Mononuclear cell (primary cell): ENCODE measurements at regions not wholly inside any gene's neighbourhood (a gene's known extent, or its start where the extent isn't known, plus 50 kb on each side); places are given as distances from the start of the nearest gene placed in this dataset.

ENCODE experiments used
- H3K27me3 ChIP-seq: 2 replicates; pipeline ENCODE4 v1.6.0; 2011; ENCODE audit warnings: low read length, control low read depth; ENCODE audit not compliant: insufficient read depth
- H3K4me1 ChIP-seq: 2 replicates; pipeline ENCODE4 v1.5.1; 2011; ENCODE audit warnings: mild to moderate bottlenecking, low read length, control low read depth; ENCODE audit not compliant: insufficient read depth
- H3K4me3 ChIP-seq: 2 replicates; pipeline ENCODE4 v1.5.1; 2011; ENCODE audit warnings: mild to moderate bottlenecking, low read length, moderate library complexity
- H3K9me3 ChIP-seq: 2 replicates; pipeline ENCODE4 v1.5.1; 2011; ENCODE audit warnings: low read depth, mild to moderate bottlenecking, control low read depth, low read length

DNA sequence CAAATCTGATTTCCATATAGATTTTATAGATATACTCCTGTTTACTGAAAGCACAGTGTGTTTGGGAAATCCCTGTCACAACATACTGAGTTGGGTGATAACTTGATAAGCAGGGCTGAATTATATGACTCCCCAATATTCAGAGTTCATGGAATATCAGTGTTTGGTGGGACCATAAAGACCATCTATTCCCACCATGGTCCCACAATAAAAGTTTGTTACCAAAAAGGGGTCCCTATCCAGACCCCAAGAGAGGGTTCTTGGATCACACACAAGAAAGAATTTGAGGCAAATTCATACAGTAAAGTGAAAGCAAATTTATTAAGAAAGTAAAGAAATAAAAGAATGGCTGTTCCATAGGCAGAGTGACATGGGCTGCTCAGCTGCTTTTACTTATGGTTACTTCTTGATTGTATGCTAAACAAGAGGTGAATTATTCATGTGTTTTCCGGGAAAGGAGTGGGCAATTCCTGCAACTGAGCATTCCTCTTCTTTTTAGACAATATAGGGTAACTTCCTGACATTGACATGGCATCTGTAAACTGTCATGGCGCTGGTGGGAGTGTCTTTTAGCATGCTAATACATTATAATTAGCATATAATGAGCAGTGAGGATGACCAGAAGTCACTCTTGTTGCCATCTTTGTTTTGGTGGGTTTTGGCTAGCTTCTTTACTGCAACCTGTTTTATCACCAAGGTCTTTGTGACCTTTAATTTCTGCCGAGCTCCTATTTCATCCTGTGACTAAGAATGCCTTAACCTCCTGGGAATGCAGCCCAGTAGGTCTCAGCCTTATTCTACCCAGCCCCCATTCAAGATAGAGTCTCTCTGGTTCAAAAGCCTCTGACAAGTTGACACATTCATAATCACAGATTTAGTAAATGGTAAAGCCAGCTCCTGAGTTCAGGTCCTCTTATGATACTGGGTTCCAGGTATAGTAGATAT lies 240.6 kb upstream of the PDGFD start:
- Histone ChIP-seq H3K27me3 (no peaks in the 10 kb centered on the region), H3K4me3 (no peak overlapping the region), H3K9me3 (no peaks in the 10 kb centered on the region), H3K4me1 (no peaks in the 10 kb centered on the region)

DNA sequence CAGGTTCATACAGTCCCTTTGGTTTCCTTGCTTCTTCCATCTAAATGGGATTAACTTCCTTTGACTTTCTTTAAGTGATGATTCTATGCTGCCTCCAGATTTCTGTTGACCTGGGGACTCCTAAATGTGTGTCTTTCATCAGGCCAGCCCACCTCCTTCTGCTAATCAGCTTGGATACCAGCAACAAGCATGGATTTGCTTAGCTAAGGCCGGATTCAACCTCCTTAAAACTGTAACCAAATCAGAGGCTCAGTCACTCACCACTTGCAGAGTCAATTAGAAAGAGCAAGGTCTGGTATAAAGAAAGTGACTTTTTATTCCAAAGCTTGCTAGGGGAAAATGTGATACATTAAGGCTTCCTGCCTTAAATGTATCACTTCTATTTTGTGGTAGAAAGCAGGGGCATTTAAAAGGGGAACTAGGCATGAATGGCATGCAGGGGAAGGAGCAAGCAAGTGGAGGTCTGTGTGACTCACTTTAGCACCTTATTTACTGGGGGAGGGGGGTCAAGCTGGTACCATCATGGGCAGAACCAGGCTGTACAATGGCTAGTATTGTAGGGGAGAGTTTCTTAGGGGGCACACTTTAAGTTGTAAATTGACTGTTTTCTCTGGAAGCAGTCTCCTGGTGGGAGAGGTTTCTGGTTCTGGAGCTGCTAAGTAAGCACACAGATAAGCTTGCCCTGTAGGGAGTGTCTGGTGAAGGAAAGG lies 239.0 kb upstream of the PDGFD start:
- Histone ChIP-seq H3K4me3 (no peak overlapping the region), H3K9me3 (no peaks in the 10 kb centered on the region), H3K27me3 (no peaks in the 10 kb centered on the region), H3K4me1 (no peaks in the 10 kb centered on the region)

DNA sequence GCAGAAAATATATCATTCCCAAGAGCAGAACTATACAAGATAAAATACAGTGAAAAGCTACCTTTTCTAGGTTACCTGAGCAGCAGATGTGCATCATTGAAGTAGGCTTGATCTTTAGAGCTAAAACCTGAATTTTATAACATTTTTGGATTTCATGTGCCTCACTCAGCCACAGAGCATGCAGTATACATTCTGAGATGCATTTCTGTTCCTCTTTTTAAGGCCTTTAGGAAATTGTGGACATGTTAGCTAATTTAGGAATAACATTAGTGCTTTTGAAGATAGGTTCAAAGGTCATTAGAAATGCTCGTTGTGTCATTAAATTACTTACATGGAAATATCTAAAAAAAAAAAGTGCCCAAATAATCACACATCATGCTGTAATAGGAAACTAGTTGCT lies 230.6 kb upstream of the PDGFD start:
- Histone ChIP-seq H3K4me3 (no peak overlapping the region), H3K4me1 (no peaks in the 10 kb centered on the region), H3K9me3 (peaks cover 5% of the 10 kb centered on the region), H3K27me3 (no peaks in the 10 kb centered on the region)

DNA sequence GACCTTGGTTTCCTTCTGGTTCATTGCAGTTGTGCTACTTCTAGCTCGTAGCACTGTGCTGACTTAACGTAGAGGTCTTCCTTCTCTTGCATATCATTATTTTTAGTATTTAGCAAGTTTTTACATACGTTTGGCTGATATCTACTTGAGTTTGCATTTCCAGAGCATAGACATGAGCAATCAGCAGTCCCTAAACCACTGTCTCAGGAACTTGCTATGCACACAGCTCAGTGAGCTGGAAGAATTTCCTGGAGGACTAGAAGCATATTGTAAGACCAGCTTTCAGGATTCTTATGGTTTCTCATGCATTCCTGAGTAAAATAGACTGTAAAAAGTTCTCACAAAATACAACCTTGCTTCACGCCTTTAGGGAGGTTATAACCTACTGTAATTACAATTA lies 226.7 kb upstream of the PDGFD start:
- no peaks in the 10 kb centered on the region for H3K27me3 ChIP-seq
- H3K4me3 ChIP-seq, result no peak overlapping the region
- H3K4me1 ChIP-seq, result no peaks in the 10 kb centered on the region
- peaks cover 5% of the 10 kb centered on the region for H3K9me3 ChIP-seq

DNA sequence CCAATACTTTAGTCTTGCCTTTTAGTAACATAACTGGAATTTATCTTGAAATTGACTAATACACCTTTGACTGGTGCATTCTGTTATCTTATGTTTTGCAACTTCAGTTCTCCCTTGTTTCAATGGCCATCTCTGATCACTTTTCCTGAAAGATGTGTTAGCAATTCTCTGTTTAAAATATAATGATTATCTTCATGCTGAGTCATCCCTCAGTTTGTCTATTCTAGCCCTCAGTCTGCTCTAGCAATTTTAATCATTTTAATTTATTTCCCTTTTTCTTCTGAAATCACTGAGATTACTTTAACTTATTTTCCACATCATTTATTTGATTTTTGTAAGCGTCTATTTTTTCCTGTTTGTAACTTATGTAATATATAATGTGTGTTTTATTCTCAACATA lies 221.9 kb upstream of the PDGFD start:
- no peaks in the 10 kb centered on the region for H3K9me3 ChIP-seq

DNA sequence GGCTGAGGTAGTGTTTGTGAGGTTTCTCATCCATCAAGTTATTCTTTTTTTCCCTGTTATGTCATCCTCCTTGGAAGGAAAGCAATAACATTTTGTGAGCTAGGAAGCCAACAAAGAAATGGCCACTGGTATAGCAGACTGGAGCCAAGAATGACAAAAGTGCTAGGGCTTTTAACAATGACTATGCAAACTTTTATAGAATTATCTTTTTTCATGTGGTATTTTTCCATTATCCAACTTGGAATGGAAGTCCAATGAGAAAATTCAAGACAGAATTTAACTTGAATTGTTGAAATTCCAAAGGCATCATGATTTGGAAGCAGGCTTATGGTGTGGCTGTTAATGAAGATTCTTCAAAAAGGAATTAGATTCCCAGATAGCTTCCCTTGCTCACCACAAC lies 216.4 kb upstream of the PDGFD start:
- Histone ChIP-seq H3K9me3 (no peaks in the 10 kb centered on the region), H3K27me3 (no peaks in the 10 kb centered on the region), H3K4me1 (no peaks in the 10 kb centered on the region), H3K4me3 (no peak overlapping the region)

More for the DNA sequence above, 221.9 kb upstream of the PDGFD start:
- Histone ChIP-seq H3K27me3 (no peaks in the 10 kb centered on the region), H3K4me1 (no peaks in the 10 kb centered on the region), H3K4me3 (no peak overlapping the region)

DNA sequence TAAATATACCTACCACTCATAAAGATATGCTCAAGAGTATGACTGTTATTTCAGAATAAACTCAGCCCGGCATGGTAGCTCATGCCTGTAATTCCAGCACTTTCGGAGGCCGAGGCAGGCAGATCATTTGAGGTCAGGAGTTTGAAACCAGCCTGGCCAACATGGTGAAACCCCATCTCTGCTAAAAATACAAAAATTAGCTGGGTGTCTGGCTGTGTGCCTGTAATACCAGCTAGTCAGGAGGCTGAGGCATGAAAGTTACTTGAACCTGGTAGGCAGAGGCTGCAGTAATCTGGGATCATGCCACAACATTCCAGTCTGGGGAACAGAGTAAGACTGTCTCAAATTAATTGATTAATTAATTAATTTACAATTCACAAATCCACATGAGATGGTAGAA lies 208.2 kb upstream of the PDGFD start:
- Histone ChIP-seq H3K27me3 (no peaks in the 10 kb centered on the region), H3K4me3 (no peak overlapping the region), H3K9me3 (no peaks in the 10 kb centered on the region)

DNA sequence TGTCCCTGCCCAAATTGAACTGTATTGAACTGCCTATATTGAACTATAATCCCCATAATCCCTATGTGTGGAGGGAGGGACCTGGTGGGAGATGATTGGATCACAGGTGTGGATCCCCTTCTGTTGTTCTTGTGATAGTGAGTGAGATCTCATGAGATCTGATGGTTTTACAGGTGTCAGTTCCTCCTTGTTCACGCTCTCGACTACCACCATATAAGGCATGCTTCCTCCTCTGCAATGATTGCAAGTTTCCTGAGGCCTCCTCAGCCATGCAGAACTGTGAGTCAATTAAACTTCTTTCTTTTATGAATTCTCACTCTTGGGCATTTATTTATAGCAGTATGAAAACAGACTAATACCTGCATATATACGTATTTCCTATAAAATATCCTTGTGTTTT lies 206.5 kb upstream of the PDGFD start:
- no peak overlapping the region for H3K4me3 ChIP-seq
- no peaks in the 10 kb centered on the region for H3K27me3 ChIP-seq
- H3K4me1 ChIP-seq, result no peaks in the 10 kb centered on the region
- no peaks in the 10 kb centered on the region for H3K9me3 ChIP-seq

More for the DNA sequence above, 208.2 kb upstream of the PDGFD start:
- H3K4me1 ChIP-seq, result no peaks in the 10 kb centered on the region

DNA sequence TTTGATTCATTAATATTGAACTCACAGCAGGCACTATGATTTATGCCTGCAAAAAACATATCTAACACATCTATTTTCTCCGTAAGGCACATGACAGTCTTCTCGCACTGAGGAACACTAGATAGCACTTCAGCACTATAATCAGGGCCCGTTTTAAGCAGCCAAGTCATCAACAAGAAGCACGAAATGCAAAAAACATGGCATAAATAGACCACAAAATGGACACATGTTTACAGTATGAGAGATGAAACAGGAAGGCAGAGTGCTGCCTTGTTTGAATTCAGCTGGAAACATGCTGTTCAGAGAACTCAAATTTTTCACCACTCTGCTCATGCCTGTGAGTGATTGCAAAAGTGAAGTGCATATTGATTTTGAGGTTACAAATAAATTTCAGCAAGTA lies 205.8 kb upstream of the PDGFD start:
- Histone ChIP-seq H3K4me1 (no peaks in the 10 kb centered on the region), H3K9me3 (no peaks in the 10 kb centered on the region), H3K27me3 (no peaks in the 10 kb centered on the region), H3K4me3 (no peak overlapping the region)

DNA sequence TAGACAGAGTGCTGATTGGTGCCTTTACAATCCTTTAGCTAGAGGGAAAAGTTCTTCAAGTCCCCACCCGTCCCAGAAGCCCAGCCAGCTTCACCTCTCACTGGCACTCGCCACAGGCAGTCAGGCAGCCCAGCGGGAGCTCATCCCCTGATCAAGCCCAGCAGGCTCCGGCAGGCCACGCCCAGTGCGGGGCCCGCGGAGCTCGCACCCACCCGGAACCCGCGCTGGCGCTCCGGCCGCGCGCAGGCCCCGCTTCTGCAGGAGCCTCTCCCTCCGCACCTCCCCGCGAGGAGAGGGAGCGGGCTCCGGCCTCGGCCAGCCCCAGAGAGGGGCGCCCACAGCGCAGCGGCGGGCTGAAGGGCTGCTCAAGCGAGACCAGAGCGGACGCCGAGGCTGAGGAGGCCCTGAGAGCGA lies 202.4 kb upstream of the PDGFD start:
- Histone ChIP-seq H3K9me3 (no peaks in the 10 kb centered on the region), H3K4me3 (no peak overlapping the region), H3K27me3 (no peaks in the 10 kb centered on the region), H3K4me1 (no peaks in the 10 kb centered on the region)

DNA sequence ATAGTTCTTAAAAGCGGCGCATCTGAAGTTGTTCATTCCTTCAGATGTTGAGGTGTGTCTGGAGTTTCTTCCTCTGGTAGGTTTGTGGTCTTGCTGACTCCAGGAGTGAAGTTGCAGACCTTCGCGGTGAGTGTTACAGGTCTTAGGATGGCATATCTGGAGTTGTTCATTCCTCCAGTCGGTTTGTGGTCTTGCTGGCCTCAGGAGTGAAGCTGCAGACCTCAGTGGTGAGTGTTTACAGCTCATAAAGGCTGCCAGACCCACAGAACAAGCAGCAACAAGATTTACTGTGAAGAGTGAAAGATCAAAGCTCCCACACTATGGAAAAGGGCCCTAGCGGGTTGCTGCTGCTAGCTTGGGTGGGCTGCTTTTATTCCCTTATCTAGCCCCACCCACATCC lies 201.7 kb upstream of the PDGFD start:
- no peak overlapping the region for H3K4me3 ChIP-seq
- H3K9me3 ChIP-seq, result no peaks in the 10 kb centered on the region
- no peaks in the 10 kb centered on the region for H3K27me3 ChIP-seq
- no peaks in the 10 kb centered on the region for H3K4me1 ChIP-seq

DNA sequence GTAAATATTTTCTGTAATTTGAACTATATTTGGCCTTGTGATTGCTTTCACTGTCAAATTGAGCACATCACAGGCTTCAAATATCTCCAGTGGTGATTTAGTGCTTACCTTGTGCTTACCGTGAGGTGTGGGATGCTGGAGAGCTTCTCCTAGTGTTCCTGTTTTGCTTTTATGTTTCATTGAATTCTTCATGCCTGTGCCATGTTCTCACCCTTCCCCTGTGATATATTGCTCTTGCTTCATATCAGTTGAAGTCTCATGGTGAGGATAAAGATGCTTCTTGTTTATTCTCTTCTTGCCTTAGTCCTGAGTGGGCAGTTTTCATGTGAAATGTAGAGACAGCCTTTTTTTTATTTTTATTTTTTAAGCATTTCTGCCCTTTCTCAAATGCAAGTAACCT lies 198.0 kb upstream of the PDGFD start:
- no peaks in the 10 kb centered on the region for H3K9me3 ChIP-seq
- no peak overlapping the region for H3K4me3 ChIP-seq
- H3K4me1 ChIP-seq, result no peaks in the 10 kb centered on the region
- no peaks in the 10 kb centered on the region for H3K27me3 ChIP-seq

DNA sequence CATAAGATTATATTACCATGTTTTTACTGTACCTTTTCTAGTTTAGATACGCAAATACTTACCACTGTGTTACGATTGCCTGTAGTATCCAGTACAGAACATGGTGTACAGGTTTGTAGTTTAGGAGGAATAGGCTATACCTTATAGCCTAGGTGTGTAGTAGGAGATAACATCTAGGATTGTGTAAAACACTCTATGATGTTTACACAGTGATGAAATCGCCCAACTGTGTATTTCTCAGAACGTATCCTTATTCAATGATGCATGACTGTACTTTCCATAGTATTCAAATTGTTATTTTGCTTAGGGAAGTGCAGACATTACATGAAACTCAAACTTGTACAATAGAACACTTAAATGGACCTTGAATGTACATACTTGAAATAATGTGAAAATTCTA lies 188.1 kb upstream of the PDGFD start:
- no peaks in the 10 kb centered on the region for H3K27me3 ChIP-seq
- H3K4me1 ChIP-seq, result no peaks in the 10 kb centered on the region
- H3K9me3 ChIP-seq, result peaks cover 5% of the 10 kb centered on the region
- no peak overlapping the region for H3K4me3 ChIP-seq

DNA sequence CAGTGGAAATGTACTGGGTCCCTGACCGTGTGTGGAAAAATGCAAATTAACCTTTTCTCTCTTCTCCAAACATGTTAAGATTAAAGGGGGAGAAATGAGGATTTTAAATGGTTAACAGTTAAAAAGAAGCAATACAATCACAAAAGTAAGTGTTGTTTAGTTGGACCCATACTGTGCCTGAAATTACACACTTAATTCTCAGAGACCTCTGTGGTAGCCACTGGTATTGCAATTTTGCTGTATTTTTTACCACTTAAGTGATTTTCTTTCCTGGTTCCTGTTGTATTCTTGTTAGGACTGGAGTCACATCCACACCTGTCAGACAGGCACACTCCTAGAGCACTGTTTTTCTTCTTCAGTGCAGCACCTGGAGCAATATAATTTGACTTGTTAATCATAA lies 179.6 kb upstream of the PDGFD start:
- H3K4me1 ChIP-seq, result no peaks in the 10 kb centered on the region
- H3K9me3 ChIP-seq, result no peaks in the 10 kb centered on the region
- no peak overlapping the region for H3K4me3 ChIP-seq
- H3K27me3 ChIP-seq, result no peaks in the 10 kb centered on the region

DNA sequence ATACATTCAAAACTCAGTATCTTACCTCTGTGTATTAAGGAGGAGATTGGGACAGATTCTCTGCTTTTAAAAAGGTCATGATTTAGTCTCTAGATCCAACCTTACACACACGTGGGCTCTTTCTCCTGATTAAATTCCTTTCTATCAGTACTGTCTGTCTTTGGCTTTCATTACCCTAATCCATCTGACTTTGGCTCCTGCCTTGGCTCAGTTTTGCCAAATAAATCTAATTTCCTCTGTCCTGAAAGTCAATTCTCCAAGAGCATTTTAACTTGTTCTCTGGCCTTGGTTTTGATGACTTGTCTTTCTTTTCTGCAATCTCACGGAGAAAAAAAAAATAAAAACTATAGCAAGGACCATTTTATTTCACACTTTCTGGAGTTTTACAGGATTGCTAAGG lies 176.6 kb upstream of the PDGFD start:
- no peak overlapping the region for H3K4me3 ChIP-seq
- no peaks in the 10 kb centered on the region for H3K4me1 ChIP-seq
- no peaks in the 10 kb centered on the region for H3K27me3 ChIP-seq
- H3K9me3 ChIP-seq, result no peaks in the 10 kb centered on the region
